Naive thymus-derived CD4-positive, alpha-beta T cell (primary cell): ENCODE measurements at regions not wholly inside any gene's neighbourhood (a gene's known extent, or its start where the extent isn't known, plus 50 kb on each side); places are given as distances from the start of the nearest gene placed in this dataset.
"Not testable (repeated sequence)": the region's sequence is repeated elsewhere in the genome, so short reads cannot be mapped to it uniquely, and the experiment has no call there.

Source experiments
- ATAC-seq: fragments of 150-1000 bp; cut with Tn5 transposase; 2 replicates; pipeline ENCODE4 v1.10.0; 2021; ENCODE audit warnings: mild to moderate bottlenecking, moderate library complexity
- CTCF ChIA-PET: fragments of 350-600 bp; sonication (Branson Sonifier 250); formaldehyde crosslinking; loops from one replicate; lab custom pipeline; 2021; ENCODE audit warnings: antibody characterized with exemption; lab: Charles Lee
- POLR2A ChIA-PET: fragments of 350-600 bp; sonication (Branson Sonifier 250); formaldehyde crosslinking; loops from one replicate; lab custom pipeline; 2021; ENCODE audit warnings: antibody characterized with exemption, inconsistent platforms; lab: Charles Lee
- DNase-seq, 9 donors: peaks; one replicate each; pipeline versions ENCODE4 v3.0.0 to v3.0.0-alpha.2; 2020 to 2022; ENCODE audit warnings: mixed read lengths in 1 of 9
- H3K27ac ChIP-seq: one replicate; pipeline ENCODE4 v1.7.0; 2013; ENCODE audit warnings: mild to moderate bottlenecking, low read depth, low read length, moderate library complexity
- H3K27me3 ChIP-seq, 2 donors: one replicate each; pipeline ENCODE4 v1.7.0; 2013; ENCODE audit warnings: low read length in 2 of 2, mild to moderate bottlenecking in 2 of 2, moderate library complexity in 2 of 2; ENCODE audit not compliant: control insufficient read depth in 2 of 2, insufficient read depth in 2 of 2
- H3K36me3 ChIP-seq, 3 experiments: 1 replicate in 2 of 3; 2 replicates in 1 of 3; pipeline ENCODE4 v1.7.0; 2013; ENCODE audit warnings: low read length in 3 of 3, mild to moderate bottlenecking in 3 of 3, moderate library complexity in 1 of 3; ENCODE audit not compliant: insufficient read depth in 3 of 3, control insufficient read depth in 2 of 3
- H3K4me1 ChIP-seq, 2 donors: one replicate each; pipeline ENCODE4 v1.7.0; 2013; ENCODE audit warnings: low read length in 2 of 2, mild to moderate bottlenecking in 2 of 2, moderate library complexity in 1 of 2; ENCODE audit not compliant: control insufficient read depth in 2 of 2, insufficient read depth in 2 of 2
- H3K4me3 ChIP-seq: 2 replicates; pipeline ENCODE4 v1.7.0; 2013; ENCODE audit warnings: mild to moderate bottlenecking, low read length
- H3K9me3 ChIP-seq, 3 experiments: 1 replicate in 2 of 3; 2 replicates in 1 of 3; pipeline ENCODE4 v1.7.0; 2013; ENCODE audit warnings: low read length in 3 of 3; ENCODE audit not compliant: control insufficient read depth in 2 of 3
- H3K27ac Mint-ChIP-seq, 9 donors: one replicate each; pipeline ENCODE4 v1.8.0; 2020 to 2022; ENCODE audit warnings: mixed read lengths in 9 of 9, mild to moderate bottlenecking in 8 of 9, moderate library complexity in 5 of 9, inconsistent platforms in 2 of 9
- H3K27me3 Mint-ChIP-seq, 5 donors: one replicate each; pipeline ENCODE4 v1.8.0; 2021 to 2022; ENCODE audit warnings: mixed read lengths in 5 of 5, mild to moderate bottlenecking in 1 of 5
- H3K36me3 Mint-ChIP-seq, 5 donors: one replicate each; pipeline ENCODE4 v1.8.0; 2020 to 2022; ENCODE audit warnings: mixed read lengths in 5 of 5, mild to moderate bottlenecking in 3 of 5, inconsistent platforms in 1 of 5
- H3K4me1 Mint-ChIP-seq, 7 donors: one replicate each; pipeline ENCODE4 v1.8.0; 2020 to 2022; ENCODE audit warnings: mixed read lengths in 7 of 7, mild to moderate bottlenecking in 3 of 7, inconsistent platforms in 1 of 7
- H3K4me3 Mint-ChIP-seq, 10 donors: one replicate each; pipeline ENCODE4 v1.8.0; 2020 to 2022; ENCODE audit warnings: mild to moderate bottlenecking in 10 of 10, mixed read lengths in 10 of 10, moderate library complexity in 6 of 10, inconsistent platforms in 2 of 10
- H3K9me3 Mint-ChIP-seq, 11 donors: one replicate each; pipeline ENCODE4 v1.8.0; 2020 to 2022; ENCODE audit warnings: mixed read lengths in 11 of 11, mild to moderate bottlenecking in 4 of 11, inconsistent platforms in 1 of 11, moderate library complexity in 1 of 11
- intact Hi-C, 2 donors: fragments of 100-400 bp; cut with micrococcal nuclease; formaldehyde crosslinking; loops; one replicate each; pipeline ENCODE4 v1.15.1; 2023

GRCh38 chr13:42381165-42381425 is 109.1 kb downstream of the AKAP11 start:
- Histone ChIP-seq H3K27me3 (no peaks in the 10 kb centered on the region), H3K27ac (no peak overlapping the region), H3K4me1 (peaks cover 17 to 18% of the 10 kb centered on the region in 2 donors), H3K4me3 (no peak overlapping the region), H3K9me3 (no peaks in the 10 kb centered on the region), H3K36me3 (no peaks in the 10 kb centered on the region)
- ChIA-PET CTCF (no interaction called here), POLR2A (no interaction called here)
- Mint-ChIP-seq H3K4me3 (no peak overlapping the region), H3K36me3 (peaks cover 0 to 21% (median 0%) of the 10 kb centered on the region in 5 donors), H3K4me1 (peaks cover 10 to 49% (median 24%) of the 10 kb centered on the region in 7 donors), H3K27ac (no peak overlapping the region), H3K9me3 (peaks cover 0 to 12% (median 3%) of the 10 kb centered on the region in 11 donors), H3K27me3 (no peaks in the 10 kb centered on the region)
- intact Hi-C loops: no loop called here
- DNase-seq: no peak
- ATAC-seq: no peak

GRCh38 chr13:42381426-42381825 is 109.5 kb downstream of the AKAP11 start:
- H3K4me3 ChIP-seq, H3K27ac ChIP-seq, H3K27me3 Mint-ChIP-seq, H3K36me3 ChIP-seq, H3K27me3 ChIP-seq, POLR2A ChIA-PET, H3K4me3 Mint-ChIP-seq, intact Hi-C loops, CTCF ChIA-PET, ATAC-seq, H3K9me3 ChIP-seq, H3K27ac Mint-ChIP-seq, DNase-seq: not testable (repeated sequence)
- Mint-ChIP-seq H3K4me1 (peaks cover 10 to 46% (median 24%) of the 10 kb centered on the region in 7 donors), H3K9me3 (peaks cover 0 to 12% (median 3%) of the 10 kb centered on the region in 11 donors), H3K36me3 (peaks cover 0 to 21% (median 0%) of the 10 kb centered on the region in 5 donors)
- H3K4me1 ChIP-seq: peaks cover 17 to 18% of the 10 kb centered on the region in 2 donors

- ChIA-PET CTCF (interaction anchor here (0.6 kb wide), 1 partner anchor 17 kb away, joined by 3 read pairs; no protein-coding TSS in a partner anchor), POLR2A (no interaction called here)
- Mint-ChIP-seq H3K4me1 (peaks cover 4 to 44% (median 27%) of the 10 kb centered on the region in 7 donors), H3K27ac (no peak overlapping the region), H3K27me3 (no peaks in the 10 kb centered on the region), H3K4me3 (no peak overlapping the region), H3K9me3 (peaks cover 0 to 13% (median 3%) of the 10 kb centered on the region in 11 donors), H3K36me3 (peaks cover 0 to 21% (median 0%) of the 10 kb centered on the region in 5 donors)
- Histone ChIP-seq H3K9me3 (no peaks in the 10 kb centered on the region), H3K36me3 (no peaks in the 10 kb centered on the region), H3K4me3 (no peak overlapping the region), H3K27ac (no peak overlapping the region), H3K27me3 (no peaks in the 10 kb centered on the region), H3K4me1 (peaks cover 13 to 15% of the 10 kb centered on the region in 2 donors)
- intact Hi-C loops: no loop called here
- ATAC-seq (no peak), DNase-seq (no peak)
Measured at GRCh38 chr13:42383025-42383424, 111.1 kb downstream of the AKAP11 start.

- peaks cover 0 to 25% (median 0%) of the 10 kb centered on the region in 5 donors for H3K36me3 Mint-ChIP-seq
- peaks cover 0 to 13% (median 3%) of the 10 kb centered on the region in 11 donors for H3K9me3 Mint-ChIP-seq
- POLR2A ChIA-PET: interaction anchor here (0.7 kb wide), 1 partner anchor 13 kb away, joined by 3 read pairs; no protein-coding TSS in a partner anchor
- Histone ChIP-seq H3K9me3 (no peaks in the 10 kb centered on the region), H3K36me3 (no peaks in the 10 kb centered on the region), H3K27me3 (no peaks in the 10 kb centered on the region), H3K4me1 (peaks cover 7 to 19% of the 10 kb centered on the region in 2 donors), H3K27ac (no peak overlapping the region), H3K4me3 (no peak overlapping the region)
- H3K4me3 Mint-ChIP-seq: no peak overlapping the region
- CTCF ChIA-PET: interaction anchor here (0.8 to 1.0 kb wide), 2 partner anchors 29 to 58 kb away, joined by 3 read pairs; no protein-coding TSS in a partner anchor
- no peak for DNase-seq
- intact Hi-C loops: no loop called here
- no peak overlapping the region for H3K27ac Mint-ChIP-seq
- ATAC-seq: no peak
- no peaks in the 10 kb centered on the region for H3K27me3 Mint-ChIP-seq
- H3K4me1 Mint-ChIP-seq: peaks cover 4 to 43% (median 27%) of the 10 kb centered on the region in 7 donors
Measured at GRCh38 chr13:42384265-42384664, 112.3 kb downstream of the AKAP11 start.

GRCh38 chr13:42388326-42388725 is 116.4 kb downstream of the AKAP11 start:
- H3K4me3 Mint-ChIP-seq: peak overlapping the region in 2 of 10 donors; percentile 23 to 24
- H3K27ac ChIP-seq: no peak overlapping the region
- peak overlapping the region in 3 of 9 donors; percentile 30 to 87 (median 33) for H3K27ac Mint-ChIP-seq
- DNase-seq: no peak
- peaks cover 16 to 48% (median 41%) of the 10 kb centered on the region in 7 donors for H3K4me1 Mint-ChIP-seq
- H3K4me1 ChIP-seq: peaks cover 15 to 39% of the 10 kb centered on the region in 2 donors
- ChIA-PET CTCF (no interaction called here), POLR2A (interaction anchor here (1.6 kb wide), 1 partner anchor 8 kb away, joined by 4 read pairs; no protein-coding TSS in a partner anchor)
- no peak overlapping the region for H3K4me3 ChIP-seq
- no peaks in the 10 kb centered on the region for H3K36me3 ChIP-seq
- peaks cover 0 to 10% (median 3%) of the 10 kb centered on the region in 11 donors for H3K9me3 Mint-ChIP-seq
- H3K27me3 ChIP-seq: no peaks in the 10 kb centered on the region
- ATAC-seq: no peak
- peaks cover 0 to 16% (median 0%) of the 10 kb centered on the region in 5 donors for H3K36me3 Mint-ChIP-seq
- intact Hi-C loops: no loop called here
- no peaks in the 10 kb centered on the region for H3K9me3 ChIP-seq
- no peaks in the 10 kb centered on the region for H3K27me3 Mint-ChIP-seq

GRCh38 chr13:42389041-42389440 is 117.1 kb downstream of the AKAP11 start:
- H3K4me1 Mint-ChIP-seq: peaks cover 22 to 55% (median 48%) of the 10 kb centered on the region in 7 donors
- no peak overlapping the region for H3K27ac ChIP-seq
- no peak overlapping the region for H3K4me3 ChIP-seq
- H3K9me3 Mint-ChIP-seq: peaks cover 0 to 10% (median 3%) of the 10 kb centered on the region in 11 donors
- H3K36me3 Mint-ChIP-seq: peaks cover 0 to 16% (median 0%) of the 10 kb centered on the region in 5 donors
- peaks cover 22 to 47% of the 10 kb centered on the region in 2 donors for H3K4me1 ChIP-seq
- no peaks in the 10 kb centered on the region for H3K27me3 ChIP-seq
- DNase-seq (no peak), ATAC-seq (no peak)
- intact Hi-C loops: no loop called here
- H3K9me3 ChIP-seq: no peaks in the 10 kb centered on the region
- POLR2A ChIA-PET: no interaction called here
- H3K4me3 Mint-ChIP-seq: no peak overlapping the region
- no peaks in the 10 kb centered on the region for H3K27me3 Mint-ChIP-seq
- no peak overlapping the region for H3K27ac Mint-ChIP-seq
- CTCF ChIA-PET: no interaction called here
- H3K36me3 ChIP-seq: no peaks in the 10 kb centered on the region

GRCh38 chr13:42392180-42392579 is 120.2 kb downstream of the AKAP11 start:
- Histone ChIP-seq H3K27ac (peak overlapping the region; percentile 31), H3K9me3 (no peaks in the 10 kb centered on the region), H3K4me1 (peaks cover 47 to 76% of the 10 kb centered on the region in 2 donors), H3K36me3 (no peaks in the 10 kb centered on the region), H3K4me3 (no peak overlapping the region), H3K27me3 (no peaks in the 10 kb centered on the region)
- intact Hi-C loops: loop anchor here (1.0 to 10.0 kb wide), 10 partner anchors 15 to 1407 kb away; partner anchors contain the start of gene DGKH (in 2 of the 2)
- Mint-ChIP-seq H3K27me3 (no peaks in the 10 kb centered on the region), H3K27ac (peak overlapping the region in 8 of 9 donors; percentile 9 to 98 (median 82)), H3K4me3 (peak overlapping the region in 3 of 10 donors; percentile 3 to 83 (median 33)), H3K4me1 (peaks cover 34 to 77% (median 76%) of the 10 kb centered on the region in 7 donors), H3K36me3 (peaks cover 0 to 9% (median 0%) of the 10 kb centered on the region in 5 donors), H3K9me3 (peaks cover 0 to 6% (median 0%) of the 10 kb centered on the region in 11 donors)
- DNase-seq (no peak), ATAC-seq (no peak)
- POLR2A ChIA-PET: interaction anchor here (1.2 kb wide), 1 partner anchor 37 kb away, joined by 5 read pairs; no protein-coding TSS in a partner anchor
- CTCF ChIA-PET: no interaction called here
